Activated CD8-positive, alpha-beta memory T cell treated with anti-CD3 and anti-CD28 coated beads, Interleukin-2, amount 10 ng/mL, durations not matched to agents 7 days and 5 days (primary cell): ENCODE measurements at regions not wholly inside any gene's neighbourhood (a gene's known extent, or its start where the extent isn't known, plus 50 kb on each side); places are given as distances from the start of the nearest gene placed in this dataset.
"Not testable (repeated sequence)": the region's sequence is repeated elsewhere in the genome, so short reads cannot be mapped to it uniquely, and the experiment has no call there.

Experiments used
- ATAC-seq: fragments of 150-1000 bp; cut with Tn5 transposase; one replicate; pipeline ENCODE4 v1.10.0; 2021; ENCODE audit warnings: moderate library complexity
- CTCF ChIA-PET: fragments of 350-600 bp; sonication (Branson Sonifier 250); formaldehyde crosslinking; loops from one replicate; lab custom pipeline; 2021; ENCODE audit warnings: antibody characterized with exemption; lab: Charles Lee
- DNase-seq: peaks from one replicate; pipeline ENCODE4 v3.0.0-alpha.2; 2020
- H3K27ac Mint-ChIP-seq: one replicate; pipeline ENCODE4 v1.8.0; 2021; ENCODE audit warnings: mild to moderate bottlenecking, mixed read lengths
- H3K27me3 Mint-ChIP-seq: one replicate; pipeline ENCODE4 v1.8.0; 2021; ENCODE audit warnings: mixed read lengths
- H3K36me3 Mint-ChIP-seq: one replicate; pipeline ENCODE4 v1.8.0; 2021; ENCODE audit warnings: mild to moderate bottlenecking, mixed read lengths
- H3K4me1 Mint-ChIP-seq: one replicate; pipeline ENCODE4 v1.8.0; 2021; ENCODE audit warnings: mixed read lengths
- H3K4me3 Mint-ChIP-seq: one replicate; pipeline ENCODE4 v1.8.0; 2021; ENCODE audit warnings: mild to moderate bottlenecking, moderate library complexity, mixed read lengths
- H3K9me3 Mint-ChIP-seq: one replicate; pipeline ENCODE4 v1.8.0; 2022; ENCODE audit warnings: low read depth, mixed read lengths

- Mint-ChIP-seq H3K27ac (no peak overlapping the region), H3K36me3 (no peaks in the 10 kb centered on the region), H3K4me3 (no peak overlapping the region), H3K27me3 (no peaks in the 10 kb centered on the region), H3K9me3 (peaks cover 7% of the 10 kb centered on the region), H3K4me1 (no peaks in the 10 kb centered on the region)
- DNase-seq, result no peak
- ATAC-seq, result no peak
- CTCF ChIA-PET, result no interaction called here
These were observed 1890.0 kb upstream of the PCDH20 start for GRCh38 chr13:63305641-63306133.

- Mint-ChIP-seq H3K4me3 (no peak overlapping the region), H3K36me3 (no peaks in the 10 kb centered on the region), H3K27me3 (no peaks in the 10 kb centered on the region), H3K9me3 (peaks cover 7% of the 10 kb centered on the region), H3K4me1 (no peaks in the 10 kb centered on the region), H3K27ac (no peak overlapping the region)
- no peak for ATAC-seq
- CTCF ChIA-PET, result no interaction called here
- no peak for DNase-seq
These were observed 1888.8 kb upstream of the PCDH20 start for GRCh38 chr13:63304497-63304896.

- Mint-ChIP-seq H3K27me3 (no peaks in the 10 kb centered on the region), H3K27ac (no peak overlapping the region), H3K4me1 (no peaks in the 10 kb centered on the region), H3K9me3 (peaks cover 5% of the 10 kb centered on the region), H3K4me3 (no peak overlapping the region), H3K36me3 (no peaks in the 10 kb centered on the region)
- CTCF ChIA-PET, result no interaction called here
- ATAC-seq, result no peak
- DNase-seq, result no peak
These were observed 1884.3 kb upstream of the PCDH20 start for GRCh38 chr13:63299866-63300394.

DNA sequence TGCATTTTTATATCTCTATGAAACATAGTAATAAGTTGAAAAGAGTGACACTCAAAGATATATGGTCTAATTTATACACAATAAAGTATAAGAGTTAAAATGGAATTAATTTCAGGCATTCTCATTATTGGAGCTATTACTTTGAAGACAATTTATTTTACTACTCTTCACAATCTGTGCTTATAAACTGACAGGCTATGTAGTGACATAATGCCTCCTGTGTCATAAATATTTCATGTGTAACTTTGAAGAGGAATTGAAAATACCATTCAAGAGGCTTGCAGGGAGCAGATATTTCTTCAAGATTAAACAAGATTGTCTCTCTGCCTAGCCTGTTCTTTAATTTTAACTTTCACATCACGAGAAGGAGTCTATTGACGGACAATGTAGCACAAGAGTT is 1881.5 kb upstream of the PCDH20 start:
- DNase-seq (no peak), ATAC-seq (no peak)
- Mint-ChIP-seq H3K9me3 (peaks cover 7% of the 10 kb centered on the region), H3K36me3 (no peaks in the 10 kb centered on the region), H3K4me1 (no peaks in the 10 kb centered on the region), H3K4me3 (no peak overlapping the region), H3K27ac (no peak overlapping the region), H3K27me3 (no peaks in the 10 kb centered on the region)
- CTCF ChIA-PET, result no interaction called here

- Mint-ChIP-seq H3K36me3 (no peaks in the 10 kb centered on the region), H3K9me3 (peaks cover 7% of the 10 kb centered on the region), H3K4me1 (no peaks in the 10 kb centered on the region), H3K27me3 (no peaks in the 10 kb centered on the region), H3K4me3 (no peak overlapping the region), H3K27ac (no peak overlapping the region)
- ATAC-seq, result no peak
- no peak for DNase-seq
- CTCF ChIA-PET, result no interaction called here
These were observed 1876.1 kb upstream of the PCDH20 start for GRCh38 chr13:63291701-63292100.

GRCh38 chr13:63288576-63288975 is 1872.9 kb upstream of the PCDH20 start:
- H3K4me3 Mint-ChIP-seq, result no peak overlapping the region
- H3K27me3 Mint-ChIP-seq, result no peaks in the 10 kb centered on the region
- CTCF ChIA-PET, result no interaction called here
- H3K36me3 Mint-ChIP-seq, result no peaks in the 10 kb centered on the region
- ATAC-seq, result no peak
- H3K27ac Mint-ChIP-seq, result no peak overlapping the region
- H3K9me3 Mint-ChIP-seq, result peaks cover 4% of the 10 kb centered on the region
- no peaks in the 10 kb centered on the region for H3K4me1 Mint-ChIP-seq
- no peak for DNase-seq

DNA sequence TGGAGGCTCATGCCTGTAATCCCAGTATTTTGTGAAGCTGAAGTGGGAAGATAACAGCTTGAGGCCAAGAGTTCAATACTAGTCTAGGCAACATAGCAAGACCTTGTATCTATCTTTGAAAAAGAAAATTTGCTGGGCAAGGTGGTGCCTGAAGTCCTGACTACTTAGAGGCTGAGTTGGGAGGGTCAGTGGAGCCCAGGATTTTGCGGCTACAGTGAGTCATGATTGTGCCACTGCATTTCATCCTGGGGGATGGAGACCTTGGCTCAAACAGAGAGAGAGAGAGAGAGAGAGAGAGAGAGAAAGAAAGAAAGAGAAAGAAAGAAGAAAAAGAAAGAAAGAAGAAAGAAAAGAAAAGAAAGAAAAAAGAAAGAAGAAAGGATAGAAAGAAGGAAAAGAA is 1872.3 kb upstream of the PCDH20 start:
- H3K4me1 Mint-ChIP-seq, result no peaks in the 10 kb centered on the region
- CTCF ChIA-PET, result no interaction called here
- H3K27me3 Mint-ChIP-seq, result no peaks in the 10 kb centered on the region
- ATAC-seq (no peak), DNase-seq (no peak)
- no peak overlapping the region for H3K27ac Mint-ChIP-seq
- no peaks in the 10 kb centered on the region for H3K36me3 Mint-ChIP-seq
- no peak overlapping the region for H3K4me3 Mint-ChIP-seq
- peaks cover 2% of the 10 kb centered on the region for H3K9me3 Mint-ChIP-seq

GRCh38 chr13:63285426-63285825 is 1869.8 kb upstream of the PCDH20 start:
- Mint-ChIP-seq H3K9me3 (peaks cover 2% of the 10 kb centered on the region), H3K27me3 (no peaks in the 10 kb centered on the region), H3K4me3 (no peak overlapping the region), H3K36me3 (no peaks in the 10 kb centered on the region), H3K4me1 (no peaks in the 10 kb centered on the region), H3K27ac (no peak overlapping the region)
- DNase-seq, result no peak
- no peak for ATAC-seq
- CTCF ChIA-PET, result no interaction called here

DNA sequence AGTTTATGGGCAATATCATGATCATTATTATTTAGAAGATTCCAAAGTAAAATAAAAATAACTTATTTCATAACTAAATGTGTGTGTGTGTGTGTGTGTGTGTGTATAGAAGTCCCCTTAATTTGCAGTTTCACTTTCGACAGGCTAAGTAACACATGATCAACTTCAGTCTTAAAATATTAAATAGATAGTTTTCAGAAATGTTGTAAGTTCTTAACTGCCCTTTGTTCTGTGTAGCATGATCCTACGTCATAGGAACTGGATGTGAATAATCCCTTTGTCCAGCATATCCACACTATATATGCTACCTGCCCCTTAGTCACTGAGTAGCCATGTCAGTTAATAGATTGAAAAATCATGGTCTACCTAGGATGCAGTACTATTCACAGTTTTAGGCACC is 1863.5 kb upstream of the PCDH20 start:
- H3K36me3 Mint-ChIP-seq, result no peaks in the 10 kb centered on the region
- CTCF ChIA-PET, result no interaction called here
- H3K9me3 Mint-ChIP-seq, result no peaks in the 10 kb centered on the region
- H3K4me3 Mint-ChIP-seq, result no peak overlapping the region
- H3K27me3 Mint-ChIP-seq, result no peaks in the 10 kb centered on the region
- H3K4me1 Mint-ChIP-seq, result no peaks in the 10 kb centered on the region
- DNase-seq, result no peak
- no peak overlapping the region for H3K27ac Mint-ChIP-seq
- no peak for ATAC-seq

- Mint-ChIP-seq H3K27ac (no peak overlapping the region), H3K36me3 (no peaks in the 10 kb centered on the region), H3K4me3 (no peak overlapping the region), H3K27me3 (no peaks in the 10 kb centered on the region), H3K4me1 (no peaks in the 10 kb centered on the region), H3K9me3 (peaks cover 4% of the 10 kb centered on the region)
- DNase-seq (no peak), ATAC-seq (no peak)
- CTCF ChIA-PET, result no interaction called here
These were observed 1859.1 kb upstream of the PCDH20 start for GRCh38 chr13:63274772-63275171.

DNA sequence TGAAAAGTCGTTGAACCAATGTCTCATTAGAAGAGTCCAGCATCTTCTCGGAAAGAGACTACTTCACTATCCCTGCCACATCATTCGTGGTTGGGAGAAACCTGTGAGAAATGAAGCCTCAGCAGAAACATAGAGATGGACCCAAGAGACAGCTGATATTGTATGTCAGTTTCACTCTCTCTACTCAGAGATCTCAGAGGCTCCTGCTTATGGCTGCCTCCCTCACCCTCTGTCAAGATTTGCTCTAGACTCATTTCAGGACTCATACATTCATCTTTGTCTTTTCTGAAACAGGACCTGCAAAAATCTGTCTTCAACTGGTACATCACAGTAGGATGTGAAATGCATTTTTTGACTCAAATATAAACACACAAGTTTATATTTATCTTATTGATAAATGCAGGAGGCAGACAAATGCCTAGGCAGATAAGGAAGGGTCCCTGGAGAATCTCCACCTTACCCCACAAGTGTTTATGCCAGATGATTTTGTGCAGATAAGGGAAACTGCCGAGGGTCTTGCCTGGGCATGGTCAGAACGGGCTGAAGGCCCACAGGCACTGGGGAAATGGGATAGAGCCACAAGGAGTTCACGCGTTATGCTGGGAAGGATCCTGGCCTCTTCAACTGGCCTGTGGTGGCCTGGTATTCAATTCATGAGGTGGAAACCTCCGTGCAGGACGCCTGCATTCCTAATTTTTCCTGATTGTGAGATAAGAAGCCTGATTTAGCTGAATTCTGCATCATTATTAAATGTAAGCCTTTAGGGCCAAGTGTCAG is 1834.0 kb upstream of the PCDH20 start:
- peaks cover 1% of the 10 kb centered on the region for H3K9me3 Mint-ChIP-seq
- no peaks in the 10 kb centered on the region for H3K27me3 Mint-ChIP-seq
- H3K4me1 Mint-ChIP-seq, result no peaks in the 10 kb centered on the region
- CTCF ChIA-PET, result no interaction called here
- no peak overlapping the region for H3K27ac Mint-ChIP-seq
- no peak for DNase-seq
- no peak for ATAC-seq
- H3K36me3 Mint-ChIP-seq, result no peaks in the 10 kb centered on the region
- no peak overlapping the region for H3K4me3 Mint-ChIP-seq

DNA sequence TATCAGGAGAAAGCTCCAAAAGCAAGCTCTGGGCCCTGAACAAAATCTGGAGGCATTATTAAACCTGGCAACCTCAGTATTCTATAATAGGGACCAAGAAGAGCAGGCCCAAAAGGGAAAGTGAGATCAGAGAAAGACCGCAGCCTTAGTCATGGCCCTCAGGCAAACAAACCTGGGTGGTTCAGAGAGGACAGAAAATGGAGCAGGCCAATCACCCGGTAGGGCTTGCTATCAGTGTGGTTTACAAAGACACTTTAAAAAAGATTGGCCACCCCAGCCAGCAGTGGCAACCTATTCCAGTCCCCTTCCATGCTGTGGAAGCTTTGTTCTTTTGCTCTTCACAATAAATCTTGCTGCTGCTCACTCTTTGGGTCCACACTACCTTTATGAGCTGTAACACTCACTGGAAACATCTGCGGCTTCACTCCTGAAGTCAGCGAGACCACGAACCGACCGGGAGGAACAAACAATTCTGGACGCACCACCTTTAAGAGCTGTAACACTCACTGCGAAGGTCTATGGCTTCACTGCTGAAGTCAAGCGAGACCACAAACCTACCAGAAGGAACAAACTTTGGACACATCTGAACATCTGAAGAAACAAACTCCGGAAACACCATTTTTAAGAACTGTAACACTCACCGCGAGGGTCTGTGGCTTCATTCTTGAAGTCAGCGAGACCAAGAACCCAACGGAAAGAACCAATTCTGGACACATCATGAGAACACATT is 1821.2 kb upstream of the PCDH20 start:
- H3K27ac Mint-ChIP-seq, H3K4me1 Mint-ChIP-seq, H3K36me3 Mint-ChIP-seq, ATAC-seq, H3K27me3 Mint-ChIP-seq, H3K4me3 Mint-ChIP-seq, DNase-seq, CTCF ChIA-PET: not testable (repeated sequence)
- peaks cover 10% of the 10 kb centered on the region for H3K9me3 Mint-ChIP-seq

DNA sequence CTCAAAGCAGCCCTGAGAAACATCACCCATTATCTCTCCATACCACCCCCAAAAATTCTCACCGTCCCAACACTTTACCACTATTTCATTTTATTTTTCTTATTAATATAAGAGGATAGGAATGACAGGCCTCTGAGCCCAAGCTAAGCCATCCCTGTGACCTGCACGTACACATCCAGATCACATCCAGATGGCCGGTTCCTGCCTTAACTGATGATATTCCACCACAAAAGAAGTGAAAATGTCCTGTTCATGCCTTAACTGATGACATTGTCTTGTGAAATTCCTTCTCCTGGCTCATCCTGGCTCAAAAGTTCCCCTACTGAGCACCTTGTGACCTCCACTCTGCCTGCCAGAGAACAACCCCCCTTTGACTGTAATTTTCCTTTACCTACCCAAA is 1802.9 kb upstream of the PCDH20 start:
- CTCF ChIA-PET, H3K9me3 Mint-ChIP-seq, H3K4me3 Mint-ChIP-seq, H3K4me1 Mint-ChIP-seq, H3K27ac Mint-ChIP-seq, ATAC-seq, DNase-seq, H3K27me3 Mint-ChIP-seq, H3K36me3 Mint-ChIP-seq: not testable (repeated sequence)
